ENCODE measurements at regions not wholly inside any gene's neighbourhood (a gene's known extent, or its start where the extent isn't known, plus 50 kb on each side); places are given as distances from the start of the nearest gene placed in this dataset.

DNA sequence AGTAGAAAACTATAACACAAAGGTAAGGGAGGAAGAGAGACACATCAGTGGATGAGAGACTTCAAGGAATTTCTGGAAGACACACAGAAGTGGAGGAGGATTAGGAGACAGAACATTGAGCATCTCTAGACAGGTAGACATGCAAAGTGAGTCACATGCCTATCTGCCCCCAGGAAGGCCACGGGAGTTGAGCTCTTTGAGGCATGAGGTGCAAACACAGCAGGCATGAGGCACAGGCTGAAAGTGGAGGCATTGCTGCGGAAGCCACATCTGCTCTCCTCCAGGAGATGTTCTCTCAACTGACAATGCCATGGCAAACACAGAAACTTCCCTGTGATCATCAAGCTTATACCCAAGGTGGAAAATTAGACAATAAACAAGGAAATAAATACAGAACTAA is 481.6 kb upstream of the MYT1L start:
- DNase-seq (ENCODE audit: low read depth) = no peak
- TF ChIP-seq, protein P1, sequence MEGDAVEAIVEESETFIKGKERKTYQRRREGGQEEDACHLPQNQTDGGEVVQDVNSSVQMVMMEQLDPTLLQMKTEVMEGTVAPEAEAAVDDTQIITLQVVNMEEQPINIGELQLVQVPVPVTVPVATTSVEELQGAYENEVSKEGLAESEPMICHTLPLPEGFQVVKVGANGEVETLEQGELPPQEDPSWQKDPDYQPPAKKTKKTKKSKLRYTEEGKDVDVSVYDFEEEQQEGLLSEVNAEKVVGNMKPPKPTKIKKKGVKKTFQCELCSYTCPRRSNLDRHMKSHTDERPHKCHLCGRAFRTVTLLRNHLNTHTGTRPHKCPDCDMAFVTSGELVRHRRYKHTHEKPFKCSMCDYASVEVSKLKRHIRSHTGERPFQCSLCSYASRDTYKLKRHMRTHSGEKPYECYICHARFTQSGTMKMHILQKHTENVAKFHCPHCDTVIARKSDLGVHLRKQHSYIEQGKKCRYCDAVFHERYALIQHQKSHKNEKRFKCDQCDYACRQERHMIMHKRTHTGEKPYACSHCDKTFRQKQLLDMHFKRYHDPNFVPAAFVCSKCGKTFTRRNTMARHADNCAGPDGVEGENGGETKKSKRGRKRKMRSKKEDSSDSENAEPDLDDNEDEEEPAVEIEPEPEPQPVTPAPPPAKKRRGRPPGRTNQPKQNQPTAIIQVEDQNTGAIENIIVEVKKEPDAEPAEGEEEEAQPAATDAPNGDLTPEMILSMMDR (IDR thresholded peaks at IDR 0.05; ENCODE audit: insufficient read depth, low read length, poor library complexity, severe bottlenecking) = no peak
- Histone ChIP-seq H3K36me3 (ENCODE audit: control insufficient read depth, insufficient read depth, low read length) (no peaks in the 10 kb centered on the region), H3K27me3 (ENCODE audit: control insufficient read depth, insufficient read depth, low read length) (no peaks in the 10 kb centered on the region), H3K4me3 (ENCODE audit: low read depth, low read length) (no peak overlapping the region)

- Histone ChIP-seq H3K4me3 (ENCODE audit: low read depth, low read length) (no peak overlapping the region), H3K27me3 (ENCODE audit: control insufficient read depth, insufficient read depth, low read length) (no peaks in the 10 kb centered on the region), H3K36me3 (ENCODE audit: control insufficient read depth, insufficient read depth, low read length) (no peaks in the 10 kb centered on the region)
- TF ChIP-seq, protein P1 (IDR thresholded peaks at IDR 0.05; ENCODE audit: insufficient read depth, low read length, poor library complexity, severe bottlenecking) = no peak
- DNase-seq (ENCODE audit: low read depth) = no peak
Observed at GRCh38 chr2:2812117-2812516, 481.0 kb upstream of the MYT1L start.

GRCh38 chr2:2810504-2810903 is 479.4 kb upstream of the MYT1L start:
- TF ChIP-seq, protein P1 (IDR thresholded peaks at IDR 0.05; ENCODE audit: insufficient read depth, low read length, poor library complexity, severe bottlenecking) = no peak
- Histone ChIP-seq H3K27me3 (ENCODE audit: control insufficient read depth, insufficient read depth, low read length) (no peaks in the 10 kb centered on the region), H3K4me3 (ENCODE audit: low read depth, low read length) (no peak overlapping the region), H3K36me3 (ENCODE audit: control insufficient read depth, insufficient read depth, low read length) (no peaks in the 10 kb centered on the region)
- no peak for DNase-seq (ENCODE audit: low read depth)

DNA sequence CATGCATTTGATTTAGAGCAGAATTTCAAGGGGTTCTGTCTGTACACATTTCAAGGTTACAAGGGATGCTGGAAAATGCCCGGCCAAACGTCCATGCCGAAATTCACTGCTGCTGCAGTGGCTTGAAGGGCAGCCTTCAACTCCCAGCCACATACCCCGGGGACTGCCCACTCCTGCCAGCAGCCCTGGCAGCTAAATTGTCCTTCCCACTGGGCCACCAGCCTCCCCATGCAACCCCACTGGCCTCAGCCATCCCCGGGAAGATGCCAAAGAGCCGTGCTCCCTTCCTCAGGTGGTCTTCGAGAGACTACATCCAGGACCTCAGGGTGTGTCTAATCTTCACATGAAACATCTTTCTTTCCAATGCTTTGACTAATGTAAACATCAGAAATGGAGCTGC is 478.7 kb upstream of the MYT1L start:
- no peaks in the 10 kb centered on the region for H3K36me3 ChIP-seq (ENCODE audit: control insufficient read depth, insufficient read depth, low read length)
- TF ChIP-seq, protein P1 (IDR thresholded peaks at IDR 0.05; ENCODE audit: insufficient read depth, low read length, poor library complexity, severe bottlenecking) = no peak
- no peak overlapping the region for H3K4me3 ChIP-seq (ENCODE audit: low read depth, low read length)
- no peaks in the 10 kb centered on the region for H3K27me3 ChIP-seq (ENCODE audit: control insufficient read depth, insufficient read depth, low read length)
- no peak for DNase-seq (ENCODE audit: low read depth)

DNA sequence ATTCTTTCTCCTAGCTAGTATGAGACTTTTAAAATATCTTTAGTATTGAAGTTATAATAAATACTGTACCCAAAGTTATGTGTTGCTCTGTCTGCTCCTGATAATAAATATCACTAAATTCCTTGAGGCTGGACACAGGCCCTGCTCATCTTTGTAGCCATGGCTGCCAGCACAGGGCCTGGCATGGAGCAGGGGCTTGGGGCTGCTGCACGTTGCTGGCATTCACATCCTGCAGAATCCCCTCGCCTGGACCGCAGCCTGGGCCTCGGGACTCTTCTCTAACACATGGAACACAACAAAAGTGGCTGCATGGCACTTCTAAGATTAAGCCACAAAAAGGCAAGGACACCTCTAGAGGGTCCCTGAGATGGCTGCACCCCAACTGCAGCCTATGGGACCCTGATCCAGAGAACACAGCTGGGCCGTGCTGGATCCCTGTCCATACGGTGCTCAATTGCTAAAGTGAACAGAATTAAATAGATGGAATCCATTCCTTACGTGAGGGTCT is 477.5 kb upstream of the MYT1L start:
- no peak for DNase-seq (ENCODE audit: low read depth)
- H3K27me3 ChIP-seq (ENCODE audit: control insufficient read depth, insufficient read depth, low read length) = no peaks in the 10 kb centered on the region
- H3K4me3 ChIP-seq (ENCODE audit: low read depth, low read length) = no peak overlapping the region
- TF ChIP-seq, protein P1 (IDR thresholded peaks at IDR 0.05; ENCODE audit: insufficient read depth, low read length, poor library complexity, severe bottlenecking) = no peak
- no peaks in the 10 kb centered on the region for H3K36me3 ChIP-seq (ENCODE audit: control insufficient read depth, insufficient read depth, low read length)

DNA sequence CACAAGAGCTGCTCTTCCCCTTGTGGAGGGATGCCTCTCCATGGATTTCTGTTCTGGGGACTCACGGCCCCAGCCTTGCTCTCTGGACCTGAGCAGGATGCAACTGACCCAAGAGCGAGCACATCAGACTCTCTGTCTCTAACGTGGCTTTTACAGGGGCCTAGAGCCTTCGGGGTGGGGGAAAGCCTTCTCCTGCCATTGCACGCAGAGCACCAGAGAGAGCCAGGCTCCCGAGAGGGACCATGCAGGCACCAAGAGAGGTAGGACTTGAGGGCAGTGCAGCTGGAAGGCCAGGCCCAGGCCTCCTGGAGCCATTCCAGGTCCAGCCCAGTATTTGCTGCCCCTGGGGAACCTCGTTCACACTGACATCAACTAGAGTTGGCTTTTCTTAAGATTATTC is 475.6 kb upstream of the MYT1L start:
- TF ChIP-seq, protein P1 (IDR thresholded peaks at IDR 0.05; ENCODE audit: insufficient read depth, low read length, poor library complexity, severe bottlenecking) = no peak
- Histone ChIP-seq H3K4me3 (ENCODE audit: low read depth, low read length) (no peak overlapping the region), H3K27me3 (ENCODE audit: control insufficient read depth, insufficient read depth, low read length) (no peaks in the 10 kb centered on the region), H3K36me3 (ENCODE audit: control insufficient read depth, insufficient read depth, low read length) (no peaks in the 10 kb centered on the region)
- DNase-seq (ENCODE audit: low read depth) = no peak

Measured in kidney epithelial cell (primary cell).